Esophagus muscularis mucosa (tissue), 4 donors: ENCODE measurements at regions not wholly inside any gene's neighbourhood (a gene's known extent, or its start where the extent isn't known, plus 50 kb on each side); places are given as distances from the start of the nearest gene placed in this dataset.
"Not testable (repeated sequence)": the region's sequence is repeated elsewhere in the genome, so short reads cannot be mapped to it uniquely, and the experiment has no call there.

Experiments used
- DNase-seq: peaks from one replicate; pipeline ENCODE4 v3.0.0-alpha.2; 2017; ENCODE audit errors: extremely low spot score
- H3K27ac ChIP-seq, 4 donors: fragments of 200-600 bp; sonication (generic); replicated peaks in 1 of 4; 1 replicate in 3 of 4; 2 replicates in 1 of 4; pipeline ENCODE4 v1.5.1; 2016 to 2019; ENCODE audit warnings: mild to moderate bottlenecking in 1 of 4
- H3K27me3 ChIP-seq, 4 donors: fragments of 200-600 bp; sonication (generic); one replicate each; pipeline versions ENCODE4 v1.5.1 to v1.6.0; 2016 to 2019
- H3K36me3 ChIP-seq, 4 donors: fragments of 200-600 bp; sonication (generic); one replicate each; pipeline ENCODE4 v1.5.1; 2016 to 2019
- H3K4me1 ChIP-seq, 4 donors: fragments of 200-600 bp; sonication (generic); one replicate each; pipeline ENCODE4 v1.5.1; 2016 to 2019
- H3K4me3 ChIP-seq, 4 donors: fragments of 200-600 bp; sonication (generic); 1 replicate in 2 of 4; 2 replicates in 2 of 4; pipeline ENCODE4 v1.5.1; 2016 to 2019; ENCODE audit warnings: mild to moderate bottlenecking in 4 of 4, moderate library complexity in 1 of 4
- H3K9me3 ChIP-seq, 4 donors: fragments of 200-600 bp; sonication (generic); 1 replicate in 3 of 4; 2 replicates in 1 of 4; pipeline ENCODE4 v1.5.1; 2016 to 2019
- EP300 ChIP-seq: sonication (generic); formaldehyde crosslinking; IDR thresholded peaks from one replicate; pipeline ENCODE4 v1.6.1; 2017; ENCODE audit warnings: antibody characterized with exemption
- POLR2A ChIP-seq: fragments of 450-650 bp; IDR thresholded peaks from one replicate; pipeline ENCODE4 v1.6.1; 2017; ENCODE audit warnings: antibody characterized with exemption, moderate library complexity, mild to moderate bottlenecking, low read depth
- POLR2AphosphoS5 ChIP-seq, 2 donors: sonication (generic); formaldehyde crosslinking; IDR thresholded peaks; one replicate each; pipeline ENCODE4 v1.6.1; 2017; ENCODE audit warnings: antibody characterized with exemption in 2 of 2
- WGBS: methylation state at CpG from one replicate; pipeline ENCODE4 v1.1.5; 2018; 5-methylcytosine and 5-hydroxymethylcytosine counted together
- intact Hi-C: fragments of 100-400 bp; cut with DNase I; formaldehyde crosslinking; loops from one replicate; pipeline ENCODE4 v1.15.1; 2023
- TF ChIP-seq, protein P1 (sequence below), 3 experiments: fragments of 200-600 bp in 2 of 3; fragments of 450-650 bp in 1 of 3; sonication (generic) in 2 of 3; IDR thresholded peaks; one replicate each; pipeline ENCODE4 v1.5.1; 2017 to 2019; ENCODE audit warnings: antibody characterized with exemption in 3 of 3, mild to moderate bottlenecking in 2 of 3, moderate library complexity in 1 of 3

DNA sequence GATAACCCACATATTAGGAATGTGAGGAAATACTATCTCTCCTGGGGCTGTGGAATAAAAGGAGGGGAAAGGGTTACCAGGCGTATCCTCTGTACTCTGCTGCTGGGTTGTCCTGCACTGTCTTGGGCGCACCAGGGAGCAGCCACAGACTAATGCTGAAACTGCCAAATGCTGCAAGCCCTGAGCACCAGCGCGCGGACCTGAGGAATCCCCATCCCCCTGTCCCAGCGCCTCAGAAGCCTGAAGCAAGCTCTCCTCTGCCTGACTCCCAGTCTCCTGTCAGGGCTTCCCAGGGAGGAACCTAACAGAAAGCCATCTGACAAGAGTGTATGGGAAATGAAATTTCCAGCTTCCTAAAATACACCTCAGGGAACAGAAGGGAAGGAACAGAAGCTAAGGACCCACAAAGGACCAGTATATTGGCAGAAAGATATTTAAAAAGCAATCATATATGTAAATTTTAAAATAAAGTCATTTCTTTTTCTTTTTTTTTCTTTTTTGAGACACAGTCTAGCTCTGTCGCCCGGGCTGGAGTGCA lies 158.3 kb upstream of the C2CD4B start:
- Histone ChIP-seq H3K9me3 (no peaks in the 10 kb centered on the region), H3K27ac (no peak overlapping the region), H3K4me1 (no peaks in the 10 kb centered on the region), H3K4me3 (no peak overlapping the region), H3K36me3 (no peaks in the 10 kb centered on the region), H3K27me3 (peaks cover 0 to 10% (median 0%) of the 10 kb centered on the region in 4 donors)
- TF ChIP-seq POLR2A (no peak), POLR2AphosphoS5 (IDR thresholded peaks at IDR 0.05) (no peak), EP300 (no peak)
- TF ChIP-seq, protein P1, sequence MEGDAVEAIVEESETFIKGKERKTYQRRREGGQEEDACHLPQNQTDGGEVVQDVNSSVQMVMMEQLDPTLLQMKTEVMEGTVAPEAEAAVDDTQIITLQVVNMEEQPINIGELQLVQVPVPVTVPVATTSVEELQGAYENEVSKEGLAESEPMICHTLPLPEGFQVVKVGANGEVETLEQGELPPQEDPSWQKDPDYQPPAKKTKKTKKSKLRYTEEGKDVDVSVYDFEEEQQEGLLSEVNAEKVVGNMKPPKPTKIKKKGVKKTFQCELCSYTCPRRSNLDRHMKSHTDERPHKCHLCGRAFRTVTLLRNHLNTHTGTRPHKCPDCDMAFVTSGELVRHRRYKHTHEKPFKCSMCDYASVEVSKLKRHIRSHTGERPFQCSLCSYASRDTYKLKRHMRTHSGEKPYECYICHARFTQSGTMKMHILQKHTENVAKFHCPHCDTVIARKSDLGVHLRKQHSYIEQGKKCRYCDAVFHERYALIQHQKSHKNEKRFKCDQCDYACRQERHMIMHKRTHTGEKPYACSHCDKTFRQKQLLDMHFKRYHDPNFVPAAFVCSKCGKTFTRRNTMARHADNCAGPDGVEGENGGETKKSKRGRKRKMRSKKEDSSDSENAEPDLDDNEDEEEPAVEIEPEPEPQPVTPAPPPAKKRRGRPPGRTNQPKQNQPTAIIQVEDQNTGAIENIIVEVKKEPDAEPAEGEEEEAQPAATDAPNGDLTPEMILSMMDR (IDR thresholded peaks at IDR 0.05), result no peak
- 54% methylated on average over 8 of the region's 8 CpGs for WGBS
- DNase-seq, result peak; percentile 88
- intact Hi-C loops, result no loop called here

DNA sequence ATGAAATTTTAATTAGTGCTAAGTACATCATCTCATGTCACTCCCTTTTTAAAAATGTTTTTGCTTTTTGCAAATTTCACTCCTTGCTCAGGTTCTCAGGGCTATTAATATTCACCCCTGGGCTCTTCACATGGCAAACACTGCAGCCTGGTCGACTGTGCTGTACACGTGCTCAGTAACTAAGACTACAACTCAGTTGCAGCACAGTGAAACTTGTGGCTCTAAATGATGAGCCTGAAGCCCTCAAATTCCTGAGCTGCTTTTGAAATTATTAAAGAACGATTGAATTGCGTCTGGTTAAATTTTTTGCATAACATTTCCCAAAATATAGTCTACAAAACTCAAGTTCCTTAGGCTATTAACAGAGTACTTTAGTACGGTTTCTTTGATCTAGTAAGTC lies 159.3 kb upstream of the C2CD4B start:
- H3K27ac ChIP-seq, result no peak overlapping the region
- intact Hi-C loops, result no loop called here
- no peaks in the 10 kb centered on the region for H3K9me3 ChIP-seq
- DNase-seq, result peak; percentile 10
- no peak overlapping the region for H3K4me3 ChIP-seq
- peaks cover 0 to 10% (median 0%) of the 10 kb centered on the region in 4 donors for H3K27me3 ChIP-seq
- TF ChIP-seq, protein P1 (IDR thresholded peaks at IDR 0.05), result no peak
- TF ChIP-seq POLR2AphosphoS5 (IDR thresholded peaks at IDR 0.05) (no peak), EP300 (no peak), POLR2A (no peak)
- H3K4me1 ChIP-seq, result no peaks in the 10 kb centered on the region
- WGBS, result 73% methylated on average over 5 of the region's 5 CpGs
- H3K36me3 ChIP-seq, result no peaks in the 10 kb centered on the region

DNA sequence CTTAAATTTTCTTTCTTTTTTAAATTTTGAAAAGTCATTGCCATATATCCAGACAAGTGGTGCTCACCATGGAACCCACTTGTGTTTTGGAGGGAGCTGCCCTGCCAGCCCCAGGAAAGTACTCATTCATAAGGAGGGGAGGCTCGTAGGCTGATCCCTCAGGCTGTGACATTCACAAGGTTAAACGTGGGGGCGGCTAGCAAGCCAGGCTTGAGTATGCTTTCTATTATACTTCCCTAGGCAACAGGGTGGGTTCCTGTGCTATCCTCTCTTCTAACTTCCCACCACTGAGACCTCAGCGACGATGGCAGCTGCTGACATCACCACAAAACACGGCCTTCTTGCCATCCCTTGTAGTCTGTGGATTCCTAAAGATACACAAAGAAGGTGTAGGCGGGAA lies 160.5 kb upstream of the C2CD4B start:
- H3K9me3 ChIP-seq, result no peaks in the 10 kb centered on the region
- intact Hi-C loops, result no loop called here
- 76% methylated on average over 7 of the region's 7 CpGs for WGBS
- no peaks in the 10 kb centered on the region for H3K4me1 ChIP-seq
- peaks cover 0 to 10% (median 0%) of the 10 kb centered on the region in 4 donors for H3K27me3 ChIP-seq
- TF ChIP-seq EP300 (no peak), POLR2AphosphoS5 (IDR thresholded peaks at IDR 0.05) (no peak), POLR2A (no peak)
- TF ChIP-seq, protein P1 (IDR thresholded peaks at IDR 0.05), result no peak
- no peak overlapping the region for H3K27ac ChIP-seq
- DNase-seq, result peak; percentile 87
- H3K36me3 ChIP-seq, result no peaks in the 10 kb centered on the region
- H3K4me3 ChIP-seq, result no peak overlapping the region

DNA sequence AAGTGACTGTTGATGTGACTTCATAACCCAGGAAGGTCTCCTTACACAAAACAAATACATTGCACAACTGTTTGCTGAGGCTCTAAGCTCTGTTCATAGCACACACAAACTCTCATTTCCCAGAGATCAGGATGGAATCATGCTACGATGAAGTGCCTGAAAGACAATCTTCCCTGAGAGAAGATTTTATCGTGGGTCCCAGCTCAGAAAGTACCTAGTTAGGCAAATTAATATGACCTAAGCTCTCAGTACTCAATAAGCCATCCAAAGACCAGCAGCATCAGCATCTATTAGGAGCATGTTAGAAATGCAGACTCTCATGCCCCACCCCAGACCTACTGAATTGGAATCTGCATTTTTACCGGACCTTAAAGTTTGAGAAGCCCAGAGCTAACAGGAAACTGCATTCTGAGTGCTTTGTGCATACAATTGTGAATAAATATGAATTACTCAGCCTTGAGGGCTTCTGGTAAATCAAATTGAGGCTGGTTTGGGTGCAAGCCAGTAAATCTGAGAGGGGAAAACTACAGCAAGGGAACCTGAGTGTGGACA lies 161.5 kb upstream of the C2CD4B start:
- TF ChIP-seq POLR2AphosphoS5 (IDR thresholded peaks at IDR 0.05), result no peak
- no peak for TF ChIP-seq POLR2A
- TF ChIP-seq EP300, result no peak
- TF ChIP-seq, protein P1 (IDR thresholded peaks at IDR 0.05), result no peak
- WGBS, result 86% methylated on average over 3 of the region's 3 CpGs
- Histone ChIP-seq H3K4me1 (no peaks in the 10 kb centered on the region), H3K27ac (no peak overlapping the region), H3K27me3 (peaks cover 0 to 10% (median 0%) of the 10 kb centered on the region in 4 donors), H3K9me3 (no peaks in the 10 kb centered on the region), H3K4me3 (no peak overlapping the region), H3K36me3 (no peaks in the 10 kb centered on the region)
- intact Hi-C loops, result no loop called here
- peak; percentile 66 for DNase-seq

DNA sequence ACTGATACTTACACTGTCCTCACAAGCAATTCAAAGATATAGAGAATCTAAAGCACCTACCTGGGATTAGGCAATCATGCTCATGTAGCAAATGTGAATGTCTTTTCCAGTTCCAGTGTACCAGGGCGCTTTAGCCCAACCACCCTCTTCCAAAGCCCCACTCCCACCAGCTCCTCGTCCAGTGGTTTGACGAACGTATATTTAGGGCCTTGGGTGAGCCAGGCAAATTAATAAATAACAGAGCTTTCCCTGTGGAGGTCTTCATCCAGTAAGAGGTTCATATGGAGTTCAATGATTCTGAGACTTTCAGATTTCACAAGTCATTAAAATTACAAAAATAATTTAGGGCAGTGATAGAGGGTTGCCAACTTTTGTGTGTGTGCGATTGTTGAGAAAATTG lies 162.3 kb upstream of the C2CD4B start:
- no peaks in the 10 kb centered on the region for H3K36me3 ChIP-seq
- peaks cover 0 to 10% (median 0%) of the 10 kb centered on the region in 4 donors for H3K27me3 ChIP-seq
- TF ChIP-seq POLR2A, result no peak
- no peak for TF ChIP-seq POLR2AphosphoS5 (IDR thresholded peaks at IDR 0.05)
- TF ChIP-seq, protein P1 (IDR thresholded peaks at IDR 0.05), result no peak
- TF ChIP-seq EP300, result no peak
- no peaks in the 10 kb centered on the region for H3K9me3 ChIP-seq
- no peak overlapping the region for H3K4me3 ChIP-seq
- DNase-seq, result no peak
- 85% methylated on average over 5 of the region's 5 CpGs for WGBS
- intact Hi-C loops, result no loop called here
- no peak overlapping the region for H3K27ac ChIP-seq
- H3K4me1 ChIP-seq, result no peaks in the 10 kb centered on the region

DNA sequence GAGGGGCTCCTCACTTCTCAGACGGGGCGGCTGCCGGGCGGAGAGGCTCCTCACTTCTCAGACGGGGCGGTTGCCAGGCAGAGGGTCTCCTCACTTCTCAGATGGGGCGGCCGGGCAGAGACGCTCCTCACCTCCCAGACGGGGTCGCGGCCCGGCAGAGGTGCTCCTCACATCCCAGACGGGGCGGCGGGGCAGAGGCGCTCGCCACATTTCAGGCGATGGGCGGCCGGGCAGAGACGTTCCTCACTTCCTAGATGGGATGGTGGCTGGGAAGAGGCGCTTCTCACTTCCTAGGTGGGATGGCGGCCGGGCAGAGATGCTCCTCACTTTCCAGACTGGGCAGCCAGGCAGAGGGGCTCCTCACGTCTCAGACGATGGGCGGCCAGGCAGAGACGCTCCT lies 167.4 kb upstream of the C2CD4B start:
- H3K9me3 ChIP-seq, H3K4me3 ChIP-seq, H3K27ac ChIP-seq, DNase-seq, H3K36me3 ChIP-seq, H3K4me1 ChIP-seq, intact Hi-C loops, H3K27me3 ChIP-seq: not testable (repeated sequence)
- WGBS, result no CpG with 5 or more reads among the region's 29 CpGs
